ENCODE measurements at regions not wholly inside any gene's neighbourhood (a gene's known extent, or its start where the extent isn't known, plus 50 kb on each side); places are given as distances from the start of the nearest gene placed in this dataset.

- no peak overlapping the region for H3K27ac ChIP-seq
- no peak overlapping the region for H3K4me3 ChIP-seq
- DNase-seq (ENCODE audit: low spot score in 2 of 2): no peak
- no peaks in the 10 kb centered on the region for H3K27me3 ChIP-seq
- H3K36me3 ChIP-seq: peaks cover 0 to 4% (median 0%) of the 10 kb centered on the region in 3 donors
- TF ChIP-seq CTCF (IDR thresholded peaks at IDR 0.05): no peak
- TF ChIP-seq POLR2A (IDR thresholded peaks at IDR 0.05): no peak
- H3K9me3 ChIP-seq: peaks cover 0 to 32% (median 1%) of the 10 kb centered on the region in 4 donors
- H3K4me1 ChIP-seq: no peaks in the 10 kb centered on the region
These were observed 105.0 kb upstream of the FOXN3 start for GRCh38 chr14:89521988-89522387.

GRCh38 chr14:89519040-89519439, 102.0 kb upstream of the FOXN3 start:
- no peaks in the 10 kb centered on the region for H3K4me1 ChIP-seq
- no peak for DNase-seq (ENCODE audit: low spot score in 2 of 2)
- no peak for TF ChIP-seq EP300 (IDR thresholded peaks at IDR 0.05)
- no peak for TF ChIP-seq POLR2A (IDR thresholded peaks at IDR 0.05)
- no peak for TF ChIP-seq CTCF (IDR thresholded peaks at IDR 0.05)
- WGBS, 2 donors: 92 to 95% methylated on average over 10 of the region's 10 CpGs
- peaks cover 0 to 4% (median 0%) of the 10 kb centered on the region in 3 donors for H3K36me3 ChIP-seq
- H3K27ac ChIP-seq: no peak overlapping the region
- H3K4me3 ChIP-seq: no peak overlapping the region
- H3K9me3 ChIP-seq: peaks cover 0 to 15% (median 0%) of the 10 kb centered on the region in 4 donors
- no peaks in the 10 kb centered on the region for H3K27me3 ChIP-seq

- 89 to 93% methylated on average over 5 of the region's 5 CpGs for WGBS, 2 donors
These were observed 99.1 kb upstream of the FOXN3 start for GRCh38 chr14:89516173-89516572.

GRCh38 chr14:89514601-89515000, 97.6 kb upstream of the FOXN3 start:
- 93 to 96% methylated on average over 11 of the region's 11 CpGs for WGBS, 2 donors
- DNase-seq (ENCODE audit: low spot score in 2 of 2): no peak

More at GRCh38 chr14:89516173-89516572, 99.1 kb upstream of the FOXN3 start:
- H3K4me3 ChIP-seq: no peak overlapping the region
- no peaks in the 10 kb centered on the region for H3K4me1 ChIP-seq
- no peak overlapping the region for H3K27ac ChIP-seq
- peaks cover 0 to 8% (median 0%) of the 10 kb centered on the region in 3 donors for H3K36me3 ChIP-seq
- no peak for DNase-seq (ENCODE audit: low spot score in 2 of 2)
- TF ChIP-seq POLR2A (IDR thresholded peaks at IDR 0.05) (no peak), CTCF (IDR thresholded peaks at IDR 0.05) (no peak), EP300 (IDR thresholded peaks at IDR 0.05) (no peak)
- H3K27me3 ChIP-seq: no peaks in the 10 kb centered on the region
- peaks cover 0 to 3% (median 0%) of the 10 kb centered on the region in 4 donors for H3K9me3 ChIP-seq

GRCh38 chr14:89509891-89510290, 92.9 kb upstream of the FOXN3 start:
- no peaks in the 10 kb centered on the region for H3K27me3 ChIP-seq
- H3K4me3 ChIP-seq: no peak overlapping the region
- peaks cover 0 to under 1% (median 0%) of the 10 kb centered on the region in 4 donors for H3K4me1 ChIP-seq
- no peak for DNase-seq (ENCODE audit: low spot score in 2 of 2)
- TF ChIP-seq CTCF (IDR thresholded peaks at IDR 0.05) (no peak), EP300 (IDR thresholded peaks at IDR 0.05) (no peak), POLR2A (IDR thresholded peaks at IDR 0.05) (no peak)
- WGBS, 2 donors: 94 to 96% methylated on average over 3 of the region's 3 CpGs
- peaks cover 0 to 4% (median 0%) of the 10 kb centered on the region in 3 donors for H3K36me3 ChIP-seq
- H3K27ac ChIP-seq: no peak overlapping the region
- H3K9me3 ChIP-seq: no peaks in the 10 kb centered on the region

More at GRCh38 chr14:89514601-89515000, 97.6 kb upstream of the FOXN3 start:
- no peak for TF ChIP-seq POLR2A (IDR thresholded peaks at IDR 0.05)
- TF ChIP-seq CTCF (IDR thresholded peaks at IDR 0.05): no peak
- TF ChIP-seq EP300 (IDR thresholded peaks at IDR 0.05): no peak
- no peak overlapping the region for H3K27ac ChIP-seq
- no peaks in the 10 kb centered on the region for H3K27me3 ChIP-seq
- H3K4me1 ChIP-seq: no peaks in the 10 kb centered on the region
- H3K9me3 ChIP-seq: no peaks in the 10 kb centered on the region
- H3K36me3 ChIP-seq: peaks cover 0 to 4% (median 0%) of the 10 kb centered on the region in 3 donors
- H3K4me3 ChIP-seq: no peak overlapping the region

Data from tibial nerve (tissue), 4 donors.